ENCODE measurements at regions not wholly inside any gene's neighbourhood (a gene's known extent, or its start where the extent isn't known, plus 50 kb on each side); places are given as distances from the start of the nearest gene placed in this dataset.
A peak's percentile ranks its signal among the peaks of the same experiment; 100 is the strongest.

GRCh38 chr10:44835300-44835699 lies 75.8 kb upstream of the TMEM72 start:
- no peak overlapping the region for H3K27ac ChIP-seq
- TF ChIP-seq, protein P1, sequence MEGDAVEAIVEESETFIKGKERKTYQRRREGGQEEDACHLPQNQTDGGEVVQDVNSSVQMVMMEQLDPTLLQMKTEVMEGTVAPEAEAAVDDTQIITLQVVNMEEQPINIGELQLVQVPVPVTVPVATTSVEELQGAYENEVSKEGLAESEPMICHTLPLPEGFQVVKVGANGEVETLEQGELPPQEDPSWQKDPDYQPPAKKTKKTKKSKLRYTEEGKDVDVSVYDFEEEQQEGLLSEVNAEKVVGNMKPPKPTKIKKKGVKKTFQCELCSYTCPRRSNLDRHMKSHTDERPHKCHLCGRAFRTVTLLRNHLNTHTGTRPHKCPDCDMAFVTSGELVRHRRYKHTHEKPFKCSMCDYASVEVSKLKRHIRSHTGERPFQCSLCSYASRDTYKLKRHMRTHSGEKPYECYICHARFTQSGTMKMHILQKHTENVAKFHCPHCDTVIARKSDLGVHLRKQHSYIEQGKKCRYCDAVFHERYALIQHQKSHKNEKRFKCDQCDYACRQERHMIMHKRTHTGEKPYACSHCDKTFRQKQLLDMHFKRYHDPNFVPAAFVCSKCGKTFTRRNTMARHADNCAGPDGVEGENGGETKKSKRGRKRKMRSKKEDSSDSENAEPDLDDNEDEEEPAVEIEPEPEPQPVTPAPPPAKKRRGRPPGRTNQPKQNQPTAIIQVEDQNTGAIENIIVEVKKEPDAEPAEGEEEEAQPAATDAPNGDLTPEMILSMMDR (conservative IDR thresholded peaks at IDR 0.05), result no peak

DNA sequence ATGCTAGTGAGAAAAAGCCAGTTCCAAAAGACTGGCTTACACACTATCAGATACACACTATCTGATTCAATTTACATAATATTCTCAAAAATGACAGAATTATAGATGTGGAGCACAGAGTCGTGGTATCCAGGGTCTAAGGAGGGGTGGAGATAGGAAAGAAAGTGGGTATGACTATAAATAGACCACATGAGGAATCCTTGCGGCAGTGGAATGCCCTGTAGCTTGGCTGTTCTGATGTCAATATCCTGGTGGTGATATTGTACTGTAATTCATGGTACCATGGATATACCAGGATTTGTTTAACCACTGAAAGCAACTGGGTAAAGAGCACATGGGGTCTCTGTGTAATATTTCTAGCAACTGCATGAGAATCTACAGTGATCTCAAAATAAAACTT lies 67.7 kb upstream of the TMEM72 start:
- H3K27ac ChIP-seq, result no peak overlapping the region
- TF ChIP-seq, protein P1 (conservative IDR thresholded peaks at IDR 0.05), result no peak

DNA sequence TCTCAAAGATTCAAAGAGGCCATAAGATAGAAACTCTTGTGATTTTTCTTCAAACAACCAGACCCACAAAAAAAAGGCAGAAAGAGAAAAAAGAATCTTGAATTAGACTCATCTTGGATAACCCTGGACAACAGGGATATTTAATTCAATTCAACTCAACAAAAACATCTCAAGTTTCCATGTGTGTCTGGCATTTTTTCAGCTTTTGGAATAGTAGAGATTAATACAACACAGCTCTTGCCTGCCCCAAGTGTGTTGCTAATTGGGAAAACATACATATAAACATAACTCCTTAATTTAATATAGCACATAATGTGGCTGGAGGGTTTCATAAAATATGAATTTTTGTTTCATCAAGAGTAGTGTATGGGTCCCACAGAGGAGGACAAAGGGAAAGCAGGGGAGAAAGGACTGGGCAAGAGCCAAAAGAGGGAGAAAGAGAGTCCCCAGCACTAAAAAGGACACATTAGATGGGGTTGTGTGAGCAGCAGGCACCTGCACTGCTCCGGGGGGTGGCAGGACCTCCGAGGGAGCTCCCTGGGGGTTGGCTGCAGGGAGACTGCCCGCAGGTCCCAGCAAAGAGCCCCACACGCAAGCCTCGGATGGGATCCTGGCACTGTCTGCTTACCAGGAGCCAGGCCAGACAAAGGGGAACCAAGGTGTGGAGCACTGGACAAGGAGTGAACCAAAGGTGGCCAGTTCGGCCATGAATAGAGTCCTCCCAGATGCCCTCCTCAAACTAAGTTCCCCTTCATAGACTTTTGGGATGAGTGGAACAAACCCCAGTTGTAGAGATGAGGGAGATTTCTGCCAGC lies 65.6 kb upstream of the TMEM72 start:
- no peak overlapping the region for H3K27ac ChIP-seq
- TF ChIP-seq, protein P1 (conservative IDR thresholded peaks at IDR 0.05), result no peak

DNA sequence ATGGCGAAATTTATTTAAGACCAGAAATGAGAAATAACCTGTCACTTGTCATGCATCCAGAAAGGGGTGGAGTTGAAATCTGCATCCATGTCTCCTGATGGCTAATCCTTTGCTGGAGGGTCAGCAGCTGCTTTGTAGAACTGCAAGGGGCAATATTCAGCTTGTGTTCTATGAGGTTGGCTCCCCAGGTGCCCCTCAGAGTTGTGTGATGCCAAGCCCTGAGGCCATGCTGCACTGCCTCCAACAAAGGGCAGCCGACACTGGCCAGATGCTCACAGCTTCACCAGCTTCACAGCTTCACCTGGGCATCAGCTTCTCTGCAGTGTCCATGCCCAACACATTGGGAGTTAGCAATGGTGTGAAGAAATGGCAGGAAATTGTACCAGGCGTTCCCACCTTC lies 64.0 kb upstream of the TMEM72 start:
- no peak overlapping the region for H3K27ac ChIP-seq
- TF ChIP-seq, protein P1 (conservative IDR thresholded peaks at IDR 0.05), result no peak

DNA sequence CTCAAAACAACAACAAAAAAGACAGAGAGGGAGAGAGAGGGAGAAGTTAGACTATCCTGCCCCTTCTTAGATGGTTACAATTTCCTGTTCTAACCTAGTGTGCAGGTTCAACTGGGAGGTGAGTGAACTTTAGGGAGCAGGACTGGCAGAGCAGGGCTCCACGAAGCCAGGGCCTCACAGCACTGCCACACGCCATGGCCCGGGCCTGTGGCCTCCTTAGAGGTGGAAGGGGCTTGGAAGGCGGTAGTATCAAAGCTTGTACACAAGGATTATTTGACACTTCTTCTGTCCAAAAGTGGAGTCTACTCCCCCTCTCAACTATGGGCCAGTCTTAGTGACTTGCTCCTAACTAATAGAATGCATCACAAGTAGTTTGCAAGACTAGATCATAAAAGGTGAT lies 62.9 kb upstream of the TMEM72 start:
- TF ChIP-seq, protein P1 (conservative IDR thresholded peaks at IDR 0.05), result no peak
- H3K27ac ChIP-seq, result no peak overlapping the region

GRCh38 chr10:44849936-44850335 lies 61.2 kb upstream of the TMEM72 start:
- TF ChIP-seq, protein P1 (conservative IDR thresholded peaks at IDR 0.05), result no peak
- H3K27ac ChIP-seq, result peak overlapping the region; percentile 77

GRCh38 chr10:44850356-44850934 lies 60.7 kb upstream of the TMEM72 start:
- peak overlapping the region; percentile 77 for H3K27ac ChIP-seq
- TF ChIP-seq, protein P1 (conservative IDR thresholded peaks at IDR 0.05), result no peak
